PFSK-1 (cell line): ENCODE measurements at regions not wholly inside any gene's neighbourhood (a gene's known extent, or its start where the extent isn't known, plus 50 kb on each side); places are given as distances from the start of the nearest gene placed in this dataset.

ENCODE experiments used
- FOXP2 ChIP-seq: optimal IDR thresholded peaks from 2 replicates; pipeline ENCODE3; 2011; ENCODE audit warnings: borderline replicate concordance, control low read depth, inconsistent platforms; ENCODE audit not compliant: insufficient read depth; ENCODE audit errors: extremely low read length, extremely low read depth
- POLR2AphosphoS5 ChIP-seq: IDR thresholded peaks from 2 replicates; pipeline ENCODE4 v1.6.1; 2012; ENCODE audit warnings: low read depth, mild to moderate bottlenecking, control low read depth, low read length, moderate library complexity
- SIN3A ChIP-seq: IDR thresholded peaks from 2 replicates; pipeline ENCODE4 v1.6.1; 2012; ENCODE audit warnings: mild to moderate bottlenecking, low read length, moderate library complexity, borderline replicate concordance; ENCODE audit not compliant: insufficient read depth
- TAF1 ChIP-seq: IDR thresholded peaks from 2 replicates; pipeline ENCODE4 v1.6.1; 2012; ENCODE audit warnings: low read length, control low read depth, borderline replicate concordance; ENCODE audit not compliant: insufficient read depth
- TF ChIP-seq, protein P1 (sequence below), 2 experiments: IDR thresholded peaks; 2 replicates each; pipeline versions ENCODE4 v1.6.1 to v1.8.0; 2011 to 2012; ENCODE audit warnings: low read depth in 2 of 2, low read length in 2 of 2, control low read depth in 1 of 2, inconsistent platforms in 1 of 2, mild to moderate bottlenecking in 1 of 2, moderate library complexity in 1 of 2; ENCODE audit not compliant: insufficient read depth in 1 of 2

DNA sequence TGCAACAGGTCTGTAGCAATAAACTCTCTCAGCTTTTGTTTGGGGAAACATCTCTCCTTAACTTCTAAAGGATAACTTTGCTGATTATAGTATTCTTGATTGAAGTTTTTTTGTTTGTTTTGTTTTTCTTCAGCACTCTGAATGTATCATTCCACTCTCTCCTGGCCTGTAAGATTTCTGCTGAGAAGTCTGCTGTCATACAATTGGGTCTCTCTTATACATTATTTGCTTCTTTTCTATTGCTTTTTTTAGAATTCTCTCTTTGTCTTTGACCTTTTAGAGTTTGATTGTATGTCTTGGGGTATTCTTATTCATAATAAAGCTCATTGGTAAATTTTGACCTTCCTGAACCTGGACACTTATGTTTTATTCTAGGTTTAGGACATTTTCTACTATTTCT, 386.3 kb downstream of the MRPL39 start:
- TF ChIP-seq, protein P1, sequence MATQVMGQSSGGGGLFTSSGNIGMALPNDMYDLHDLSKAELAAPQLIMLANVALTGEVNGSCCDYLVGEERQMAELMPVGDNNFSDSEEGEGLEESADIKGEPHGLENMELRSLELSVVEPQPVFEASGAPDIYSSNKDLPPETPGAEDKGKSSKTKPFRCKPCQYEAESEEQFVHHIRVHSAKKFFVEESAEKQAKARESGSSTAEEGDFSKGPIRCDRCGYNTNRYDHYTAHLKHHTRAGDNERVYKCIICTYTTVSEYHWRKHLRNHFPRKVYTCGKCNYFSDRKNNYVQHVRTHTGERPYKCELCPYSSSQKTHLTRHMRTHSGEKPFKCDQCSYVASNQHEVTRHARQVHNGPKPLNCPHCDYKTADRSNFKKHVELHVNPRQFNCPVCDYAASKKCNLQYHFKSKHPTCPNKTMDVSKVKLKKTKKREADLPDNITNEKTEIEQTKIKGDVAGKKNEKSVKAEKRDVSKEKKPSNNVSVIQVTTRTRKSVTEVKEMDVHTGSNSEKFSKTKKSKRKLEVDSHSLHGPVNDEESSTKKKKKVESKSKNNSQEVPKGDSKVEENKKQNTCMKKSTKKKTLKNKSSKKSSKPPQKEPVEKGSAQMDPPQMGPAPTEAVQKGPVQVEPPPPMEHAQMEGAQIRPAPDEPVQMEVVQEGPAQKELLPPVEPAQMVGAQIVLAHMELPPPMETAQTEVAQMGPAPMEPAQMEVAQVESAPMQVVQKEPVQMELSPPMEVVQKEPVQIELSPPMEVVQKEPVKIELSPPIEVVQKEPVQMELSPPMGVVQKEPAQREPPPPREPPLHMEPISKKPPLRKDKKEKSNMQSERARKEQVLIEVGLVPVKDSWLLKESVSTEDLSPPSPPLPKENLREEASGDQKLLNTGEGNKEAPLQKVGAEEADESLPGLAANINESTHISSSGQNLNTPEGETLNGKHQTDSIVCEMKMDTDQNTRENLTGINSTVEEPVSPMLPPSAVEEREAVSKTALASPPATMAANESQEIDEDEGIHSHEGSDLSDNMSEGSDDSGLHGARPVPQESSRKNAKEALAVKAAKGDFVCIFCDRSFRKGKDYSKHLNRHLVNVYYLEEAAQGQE (IDR thresholded peaks at IDR 0.05; ENCODE audit: insufficient read depth in 1 of 2, low read depth in 2 of 2, low read length in 2 of 2): no peak
- no peak for TF ChIP-seq SIN3A
- no peak for TF ChIP-seq TAF1
- no peak for TF ChIP-seq FOXP2
- no peak for TF ChIP-seq POLR2AphosphoS5

DNA sequence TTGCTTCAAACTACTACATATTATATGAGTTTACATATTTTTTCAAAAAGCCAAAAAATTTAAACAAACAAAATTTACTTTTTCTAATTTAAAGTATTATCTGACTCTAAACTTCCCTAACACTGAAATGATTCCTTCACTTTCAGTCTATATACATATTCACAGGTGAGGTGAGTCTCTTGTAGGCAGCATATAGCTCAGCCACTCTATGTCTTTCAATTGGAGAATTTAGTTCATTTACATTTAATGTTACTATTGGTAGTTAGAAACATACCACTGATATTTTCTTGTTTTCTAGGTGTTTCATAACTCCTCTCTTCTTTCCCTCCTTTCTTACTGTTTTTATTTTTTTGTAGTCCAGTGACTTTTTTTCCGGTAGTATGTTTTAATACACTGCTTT, 387.1 kb downstream of the MRPL39 start:
- TF ChIP-seq FOXP2 (no peak), POLR2AphosphoS5 (no peak), SIN3A (no peak), TAF1 (no peak)
- TF ChIP-seq, protein P1 (IDR thresholded peaks at IDR 0.05; ENCODE audit: insufficient read depth in 1 of 2, low read depth in 2 of 2, low read length in 2 of 2): no peak

DNA sequence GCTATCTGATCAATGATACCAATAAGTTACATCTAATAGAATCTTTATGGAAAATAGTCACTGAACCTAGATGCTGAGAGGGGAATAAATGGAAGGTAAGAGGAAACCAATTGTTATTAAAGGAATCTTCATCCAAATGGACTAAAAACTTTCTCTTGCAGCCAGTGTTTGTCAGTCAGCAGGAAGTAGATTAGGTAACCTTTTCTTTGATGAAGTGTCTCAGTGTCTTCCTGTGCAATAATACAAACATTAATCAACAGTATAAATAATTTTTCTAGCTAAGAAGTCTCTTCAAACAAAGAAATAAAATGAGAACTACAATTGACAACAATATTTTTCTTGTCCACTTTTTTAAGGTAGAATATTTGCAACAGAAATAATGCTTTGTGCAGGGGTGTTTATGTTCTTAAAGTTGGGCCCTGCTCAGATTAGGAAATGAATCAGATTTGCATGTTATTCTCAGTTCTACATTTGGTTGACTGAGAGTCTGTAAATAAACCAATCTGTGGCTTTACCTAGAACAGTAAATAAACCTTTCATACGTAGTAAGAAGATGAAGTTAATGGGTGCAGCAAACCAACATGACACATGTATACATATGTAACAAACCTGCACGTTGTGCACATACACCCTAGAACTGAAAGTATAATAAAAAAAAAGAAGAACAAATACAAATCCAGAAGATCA, 391.4 kb downstream of the MRPL39 start:
- no peak for TF ChIP-seq FOXP2
- TF ChIP-seq POLR2AphosphoS5: no peak
- TF ChIP-seq, protein P1 (IDR thresholded peaks at IDR 0.05; ENCODE audit: insufficient read depth in 1 of 2, low read depth in 2 of 2, low read length in 2 of 2): no peak
- TF ChIP-seq TAF1: no peak
- no peak for TF ChIP-seq SIN3A

DNA sequence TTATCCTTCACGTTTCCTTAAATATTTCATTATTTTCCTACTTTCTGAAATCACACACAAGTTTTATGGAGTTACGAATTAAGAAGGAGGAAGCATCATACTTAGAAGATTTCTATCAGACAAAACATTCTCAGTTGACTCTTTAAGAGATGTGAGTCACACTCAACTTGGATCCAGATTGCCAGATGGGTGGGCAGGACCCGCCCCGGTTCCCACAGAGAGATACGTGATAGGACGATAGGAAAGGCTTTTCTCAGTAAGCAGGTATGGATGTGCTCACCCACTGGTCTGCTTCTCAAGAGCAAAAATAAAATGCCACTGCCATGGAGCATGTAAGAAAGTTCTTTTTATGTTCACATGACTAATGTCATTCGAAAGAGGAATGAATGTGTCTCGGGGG, 392.6 kb downstream of the MRPL39 start:
- TF ChIP-seq POLR2AphosphoS5 (no peak), FOXP2 (no peak), SIN3A (no peak)
- TF ChIP-seq, protein P1 (IDR thresholded peaks at IDR 0.05; ENCODE audit: insufficient read depth in 1 of 2, low read depth in 2 of 2, low read length in 2 of 2): no peak

DNA sequence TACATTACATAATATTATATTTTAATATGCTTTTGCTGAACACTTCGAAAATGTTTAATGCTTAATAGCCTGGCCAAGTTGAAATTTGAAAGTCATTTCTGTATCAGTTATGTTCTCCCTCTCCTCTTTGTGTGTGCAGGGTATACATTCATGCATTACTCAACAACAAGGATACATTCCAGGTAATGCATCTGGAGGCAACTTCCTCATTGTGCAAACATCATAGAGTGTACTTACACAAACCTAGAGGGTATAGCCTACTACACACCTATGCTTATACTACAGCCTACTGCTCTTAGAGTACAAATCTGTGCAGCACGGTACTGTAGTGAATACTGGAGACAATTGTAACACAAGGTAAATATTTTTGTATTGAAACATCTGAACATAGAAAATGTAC, 407.3 kb downstream of the MRPL39 start:
- TF ChIP-seq, protein P1 (IDR thresholded peaks at IDR 0.05; ENCODE audit: insufficient read depth in 1 of 2, low read depth in 2 of 2, low read length in 2 of 2): no peak
- TF ChIP-seq TAF1 (no peak), SIN3A (no peak), FOXP2 (no peak), POLR2AphosphoS5 (no peak)
